ENCODE measurements at regions not wholly inside any gene's neighbourhood (a gene's known extent, or its start where the extent isn't known, plus 50 kb on each side); places are given as distances from the start of the nearest gene placed in this dataset.

GRCh38 chr7:4550117-4550516, 132.0 kb upstream of the FOXK1 start:
- no peak for ATAC-seq
- Mint-ChIP-seq H3K4me1 (no peaks in the 10 kb centered on the region), H3K27me3 (peaks cover 12 to 47% (median 18%) of the 10 kb centered on the region in 5 donors), H3K36me3 (peaks cover 0 to 42% (median 2%) of the 10 kb centered on the region in 3 donors), H3K27ac (peak overlapping the region in 1 of 10 donors; percentile 49), H3K4me3 (no peak overlapping the region), H3K9me3 (peaks cover 6 to 55% (median 28%) of the 10 kb centered on the region in 9 donors)
- no peak for DNase-seq
- POLR2A ChIA-PET = no interaction called here

GRCh38 chr7:4552985-4553384, 129.1 kb upstream of the FOXK1 start:
- H3K4me3 Mint-ChIP-seq = no peak overlapping the region
- ATAC-seq (no peak), DNase-seq (no peak)
- H3K27me3 Mint-ChIP-seq = peaks cover 13 to 54% (median 31%) of the 10 kb centered on the region in 5 donors
- H3K27ac Mint-ChIP-seq = no peak overlapping the region
- H3K9me3 Mint-ChIP-seq = peaks cover 9 to 71% (median 43%) of the 10 kb centered on the region in 9 donors
- no peaks in the 10 kb centered on the region for H3K4me1 Mint-ChIP-seq
- peaks cover 2 to 54% (median 2%) of the 10 kb centered on the region in 3 donors for H3K36me3 Mint-ChIP-seq
- POLR2A ChIA-PET = no interaction called here

- H3K4me1 Mint-ChIP-seq = no peaks in the 10 kb centered on the region
- peaks cover 13 to 63% (median 38%) of the 10 kb centered on the region in 5 donors for H3K27me3 Mint-ChIP-seq
- H3K4me3 Mint-ChIP-seq = no peak overlapping the region
- no peak for DNase-seq
- no peak overlapping the region for H3K27ac Mint-ChIP-seq
- ATAC-seq = no peak
- H3K36me3 Mint-ChIP-seq = peaks cover 0 to 36% (median 2%) of the 10 kb centered on the region in 3 donors
- POLR2A ChIA-PET = no interaction called here
- H3K9me3 Mint-ChIP-seq = peaks cover 9 to 51% (median 34%) of the 10 kb centered on the region in 9 donors
Observed at GRCh38 chr7:4556868-4557793, 125.0 kb upstream of the FOXK1 start.

- ATAC-seq (no peak), DNase-seq (no peak)
- POLR2A ChIA-PET = no interaction called here
- Mint-ChIP-seq H3K4me3 (no peak overlapping the region), H3K27ac (no peak overlapping the region), H3K27me3 (peaks cover 11 to 53% (median 31%) of the 10 kb centered on the region in 5 donors), H3K4me1 (no peaks in the 10 kb centered on the region), H3K9me3 (peaks cover 0 to 6% (median 0%) of the 10 kb centered on the region in 9 donors), H3K36me3 (peaks cover 0 to 2% (median 0%) of the 10 kb centered on the region in 3 donors)
Observed at GRCh38 chr7:4561795-4562194, 120.3 kb upstream of the FOXK1 start.

- H3K4me3 Mint-ChIP-seq = no peak overlapping the region
- peaks cover 2 to 22% (median 9%) of the 10 kb centered on the region in 5 donors for H3K27me3 Mint-ChIP-seq
- H3K27ac Mint-ChIP-seq = no peak overlapping the region
- ATAC-seq (no peak), DNase-seq (no peak)
- POLR2A ChIA-PET = no interaction called here
- peaks cover 0 to 2% (median 0%) of the 10 kb centered on the region in 3 donors for H3K36me3 Mint-ChIP-seq
- no peaks in the 10 kb centered on the region for H3K4me1 Mint-ChIP-seq
- peaks cover 0 to 2% (median 0%) of the 10 kb centered on the region in 9 donors for H3K9me3 Mint-ChIP-seq
Observed at GRCh38 chr7:4566714-4567113, 115.4 kb upstream of the FOXK1 start.

- POLR2A ChIA-PET = no interaction called here
Observed at GRCh38 chr7:4574851-4575250, 107.2 kb upstream of the FOXK1 start.

GRCh38 chr7:4575254-4575653, 106.8 kb upstream of the FOXK1 start:
- peaks cover 0 to 6% (median 0%) of the 10 kb centered on the region in 3 donors for H3K36me3 Mint-ChIP-seq
- no peak overlapping the region for H3K4me3 Mint-ChIP-seq
- POLR2A ChIA-PET = no interaction called here
- peaks cover 0 to 9% (median 5%) of the 10 kb centered on the region in 9 donors for H3K9me3 Mint-ChIP-seq
- no peaks in the 10 kb centered on the region for H3K4me1 Mint-ChIP-seq
- no peak for DNase-seq
- ATAC-seq = no peak
- no peak overlapping the region for H3K27ac Mint-ChIP-seq
- H3K27me3 Mint-ChIP-seq = peaks cover 0 to 7% (median 4%) of the 10 kb centered on the region in 5 donors

More at GRCh38 chr7:4574851-4575250, 107.2 kb upstream of the FOXK1 start:
- Mint-ChIP-seq H3K27ac (no peak overlapping the region), H3K9me3 (peaks cover 0 to 9% (median 5%) of the 10 kb centered on the region in 9 donors), H3K4me3 (no peak overlapping the region), H3K4me1 (no peaks in the 10 kb centered on the region), H3K27me3 (peaks cover 0 to 7% (median 4%) of the 10 kb centered on the region in 5 donors), H3K36me3 (peaks cover 0 to 6% (median 0%) of the 10 kb centered on the region in 3 donors)
- DNase-seq (no peak), ATAC-seq (no peak)

- no peak overlapping the region for H3K4me3 Mint-ChIP-seq
- H3K27ac Mint-ChIP-seq = no peak overlapping the region
- DNase-seq (peak in 1 of 10 donors; percentile 15), ATAC-seq (no peak)
- no peaks in the 10 kb centered on the region for H3K36me3 Mint-ChIP-seq
- POLR2A ChIA-PET = no interaction called here
- no peaks in the 10 kb centered on the region for H3K9me3 Mint-ChIP-seq
- peaks cover 0 to 2% (median 0%) of the 10 kb centered on the region in 4 donors for H3K4me1 Mint-ChIP-seq
- peaks cover 0 to 10% (median 0%) of the 10 kb centered on the region in 5 donors for H3K27me3 Mint-ChIP-seq
Observed at GRCh38 chr7:4602905-4603842, 78.9 kb upstream of the FOXK1 start.

- Mint-ChIP-seq H3K4me3 (no peak overlapping the region), H3K9me3 (no peaks in the 10 kb centered on the region), H3K4me1 (peaks cover 0 to 2% (median 0%) of the 10 kb centered on the region in 4 donors), H3K27ac (no peak overlapping the region), H3K27me3 (peaks cover 0 to 10% (median 2%) of the 10 kb centered on the region in 5 donors), H3K36me3 (no peaks in the 10 kb centered on the region)
- POLR2A ChIA-PET = no interaction called here
- ATAC-seq = no peak
- DNase-seq = no peak
Observed at GRCh38 chr7:4603843-4604231, 78.3 kb upstream of the FOXK1 start.

- POLR2A ChIA-PET = interaction anchor here (1.3 kb wide), 1 partner anchor 171 kb away, joined by 3 read pairs; the partner anchor contains the start of gene AP5Z1
- H3K9me3 Mint-ChIP-seq = no peaks in the 10 kb centered on the region
- DNase-seq (no peak), ATAC-seq (no peak)
- no peak overlapping the region for H3K4me3 Mint-ChIP-seq
- no peaks in the 10 kb centered on the region for H3K36me3 Mint-ChIP-seq
- H3K27me3 Mint-ChIP-seq = peaks cover 0 to 10% (median 2%) of the 10 kb centered on the region in 5 donors
- H3K4me1 Mint-ChIP-seq = peaks cover 0 to 2% (median 0%) of the 10 kb centered on the region in 4 donors
- H3K27ac Mint-ChIP-seq = no peak overlapping the region
Observed at GRCh38 chr7:4604456-4604940, 77.6 kb upstream of the FOXK1 start.

- peaks cover 0 to 10% (median 4%) of the 10 kb centered on the region in 5 donors for H3K27me3 Mint-ChIP-seq
- H3K4me3 Mint-ChIP-seq = no peak overlapping the region
- no peaks in the 10 kb centered on the region for H3K9me3 Mint-ChIP-seq
- ATAC-seq = no peak
- H3K27ac Mint-ChIP-seq = no peak overlapping the region
- H3K4me1 Mint-ChIP-seq = peaks cover 0 to 4% (median under 1%) of the 10 kb centered on the region in 4 donors
- H3K36me3 Mint-ChIP-seq = no peaks in the 10 kb centered on the region
- DNase-seq = no peak
- POLR2A ChIA-PET = no interaction called here
Observed at GRCh38 chr7:4606797-4607196, 75.3 kb upstream of the FOXK1 start.

GRCh38 chr7:4607311-4607729, 74.8 kb upstream of the FOXK1 start:
- POLR2A ChIA-PET = no interaction called here
- no peak overlapping the region for H3K27ac Mint-ChIP-seq
- peaks cover 0 to 10% (median 4%) of the 10 kb centered on the region in 5 donors for H3K27me3 Mint-ChIP-seq
- H3K4me3 Mint-ChIP-seq = no peak overlapping the region
- no peaks in the 10 kb centered on the region for H3K9me3 Mint-ChIP-seq
- ATAC-seq (no peak), DNase-seq (no peak)
- no peaks in the 10 kb centered on the region for H3K36me3 Mint-ChIP-seq
- H3K4me1 Mint-ChIP-seq = peaks cover 0 to 1% (median under 1%) of the 10 kb centered on the region in 4 donors

Measured in naive thymus-derived CD8-positive, alpha-beta T cell (primary cell).